ENCODE measurements at regions not wholly inside any gene's neighbourhood (a gene's known extent, or its start where the extent isn't known, plus 50 kb on each side); places are given as distances from the start of the nearest gene placed in this dataset.

DNA sequence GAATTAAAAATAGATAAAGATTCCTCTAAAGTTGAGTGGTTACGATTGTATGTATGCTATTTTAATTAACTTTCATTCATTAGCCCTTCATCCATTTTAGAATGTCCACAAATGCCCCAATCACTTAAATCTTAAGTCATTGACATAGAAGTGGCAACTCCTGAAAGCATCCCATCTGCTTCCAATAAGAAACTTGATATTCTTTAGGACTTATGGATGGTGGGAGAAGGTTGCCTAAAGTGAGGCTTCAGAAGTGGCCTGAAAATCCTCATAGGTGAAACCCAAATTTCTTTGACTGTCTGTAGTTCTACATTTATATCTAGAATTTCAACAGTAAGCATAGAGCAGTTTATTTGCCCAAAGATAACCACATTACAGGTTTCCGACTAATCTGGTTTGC is 161.7 kb upstream of the HMGA2 start:
- Histone ChIP-seq H3K36me3 (ENCODE audit: insufficient read depth, low read length) (no peaks in the 10 kb centered on the region), H4K20me1 (ENCODE audit: insufficient read depth, low read length) (no peaks in the 10 kb centered on the region), H3K27ac (ENCODE audit: low read depth, low read length, poor library complexity, severe bottlenecking) (no peak overlapping the region), H3K9me3 (ENCODE audit: low read length) (no peaks in the 10 kb centered on the region), H3K79me2 (ENCODE audit: insufficient read depth, low read depth, low read length) (no peaks in the 10 kb centered on the region), H3K9me2 (ENCODE audit: insufficient read depth, low read length) (no peaks in the 10 kb centered on the region), H2AFZ (ENCODE audit: low read length) (no peak overlapping the region), H3K4me1 (ENCODE audit: insufficient read depth, low read length, poor library complexity, severe bottlenecking) (no peaks in the 10 kb centered on the region), H3K4me3 (ENCODE audit: low read depth, low read length, poor library complexity, severe bottlenecking) (no peak overlapping the region), H3K4me2 (ENCODE audit: low read length) (no peak overlapping the region)
- TF ChIP-seq EZH2phosphoT487 (IDR thresholded peaks at IDR 0.05; ENCODE audit: borderline replicate concordance, low read depth, low read length) (no peak), CTCF (conservative IDR thresholded peaks at IDR 0.05; ENCODE audit: low read length) (no peak)
- intact Hi-C loops (cut with micrococcal nuclease; ENCODE audit: unreplicated experiment): no loop called here
- DNase-seq (ENCODE audit: low spot score): no peak
- POLR2A ChIA-PET: no interaction called here
- BruUV-seq (replicated peaks): no TSS peak
- CTCF ChIA-PET (ENCODE audit: unreplicated experiment): no interaction called here

GRCh38 chr12:65663097-65663496 is 161.2 kb upstream of the HMGA2 start:
- Histone ChIP-seq H2AFZ (ENCODE audit: low read length) (no peak overlapping the region), H3K4me2 (ENCODE audit: low read length) (no peak overlapping the region), H3K4me1 (ENCODE audit: insufficient read depth, low read length, poor library complexity, severe bottlenecking) (no peaks in the 10 kb centered on the region), H3K36me3 (ENCODE audit: insufficient read depth, low read length) (no peaks in the 10 kb centered on the region), H3K9me3 (ENCODE audit: low read length) (no peaks in the 10 kb centered on the region), H3K9me2 (ENCODE audit: insufficient read depth, low read length) (no peaks in the 10 kb centered on the region), H3K79me2 (ENCODE audit: insufficient read depth, low read depth, low read length) (no peaks in the 10 kb centered on the region), H3K4me3 (ENCODE audit: low read depth, low read length, poor library complexity, severe bottlenecking) (no peak overlapping the region), H3K27ac (ENCODE audit: low read depth, low read length, poor library complexity, severe bottlenecking) (no peak overlapping the region), H4K20me1 (ENCODE audit: insufficient read depth, low read length) (no peaks in the 10 kb centered on the region)
- ChIA-PET POLR2A (no interaction called here), CTCF (ENCODE audit: unreplicated experiment) (no interaction called here)
- intact Hi-C loops (cut with micrococcal nuclease; ENCODE audit: unreplicated experiment): no loop called here
- no peak for TF ChIP-seq CTCF (conservative IDR thresholded peaks at IDR 0.05; ENCODE audit: low read length)
- no peak for TF ChIP-seq EZH2phosphoT487 (IDR thresholded peaks at IDR 0.05; ENCODE audit: borderline replicate concordance, low read depth, low read length)
- DNase-seq (ENCODE audit: low spot score): no peak
- BruUV-seq (replicated peaks): no TSS peak

DNA sequence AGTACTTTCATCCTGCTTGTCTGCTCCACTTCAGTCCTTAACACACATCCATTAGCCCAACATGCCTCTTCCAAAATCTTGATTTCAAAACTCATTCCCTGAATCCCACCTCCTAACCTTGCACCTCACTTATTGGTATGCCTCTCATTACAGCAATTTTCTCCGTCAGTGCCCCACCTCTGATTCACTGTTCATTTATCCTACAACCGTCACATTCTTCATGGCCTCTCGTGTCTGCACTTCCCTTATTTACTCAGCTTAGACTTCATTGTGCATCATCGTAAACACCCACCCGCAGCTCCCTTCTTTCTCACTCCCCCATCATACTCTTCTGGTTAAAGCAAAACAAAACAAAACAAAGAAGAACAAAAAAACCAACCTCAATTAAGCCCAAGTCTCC is 160.6 kb upstream of the HMGA2 start:
- Histone ChIP-seq H3K4me2 (ENCODE audit: low read length) (no peak overlapping the region), H3K9me2 (ENCODE audit: insufficient read depth, low read length) (no peaks in the 10 kb centered on the region), H3K36me3 (ENCODE audit: insufficient read depth, low read length) (no peaks in the 10 kb centered on the region), H3K4me1 (ENCODE audit: insufficient read depth, low read length, poor library complexity, severe bottlenecking) (no peaks in the 10 kb centered on the region), H4K20me1 (ENCODE audit: insufficient read depth, low read length) (no peaks in the 10 kb centered on the region), H3K9me3 (ENCODE audit: low read length) (no peaks in the 10 kb centered on the region), H3K79me2 (ENCODE audit: insufficient read depth, low read depth, low read length) (no peaks in the 10 kb centered on the region), H2AFZ (ENCODE audit: low read length) (no peak overlapping the region), H3K27ac (ENCODE audit: low read depth, low read length, poor library complexity, severe bottlenecking) (no peak overlapping the region), H3K4me3 (ENCODE audit: low read depth, low read length, poor library complexity, severe bottlenecking) (no peak overlapping the region)
- POLR2A ChIA-PET: no interaction called here
- no TSS peak for BruUV-seq (replicated peaks)
- no peak for DNase-seq (ENCODE audit: low spot score)
- intact Hi-C loops (cut with micrococcal nuclease; ENCODE audit: unreplicated experiment): no loop called here
- TF ChIP-seq CTCF (conservative IDR thresholded peaks at IDR 0.05; ENCODE audit: low read length) (no peak), EZH2phosphoT487 (IDR thresholded peaks at IDR 0.05; ENCODE audit: borderline replicate concordance, low read depth, low read length) (no peak)
- CTCF ChIA-PET (ENCODE audit: unreplicated experiment): no interaction called here

Data from OCI-LY7 (cell line).